ENCODE measurements at regions not wholly inside any gene's neighbourhood (a gene's known extent, or its start where the extent isn't known, plus 50 kb on each side); places are given as distances from the start of the nearest gene placed in this dataset.

DNA sequence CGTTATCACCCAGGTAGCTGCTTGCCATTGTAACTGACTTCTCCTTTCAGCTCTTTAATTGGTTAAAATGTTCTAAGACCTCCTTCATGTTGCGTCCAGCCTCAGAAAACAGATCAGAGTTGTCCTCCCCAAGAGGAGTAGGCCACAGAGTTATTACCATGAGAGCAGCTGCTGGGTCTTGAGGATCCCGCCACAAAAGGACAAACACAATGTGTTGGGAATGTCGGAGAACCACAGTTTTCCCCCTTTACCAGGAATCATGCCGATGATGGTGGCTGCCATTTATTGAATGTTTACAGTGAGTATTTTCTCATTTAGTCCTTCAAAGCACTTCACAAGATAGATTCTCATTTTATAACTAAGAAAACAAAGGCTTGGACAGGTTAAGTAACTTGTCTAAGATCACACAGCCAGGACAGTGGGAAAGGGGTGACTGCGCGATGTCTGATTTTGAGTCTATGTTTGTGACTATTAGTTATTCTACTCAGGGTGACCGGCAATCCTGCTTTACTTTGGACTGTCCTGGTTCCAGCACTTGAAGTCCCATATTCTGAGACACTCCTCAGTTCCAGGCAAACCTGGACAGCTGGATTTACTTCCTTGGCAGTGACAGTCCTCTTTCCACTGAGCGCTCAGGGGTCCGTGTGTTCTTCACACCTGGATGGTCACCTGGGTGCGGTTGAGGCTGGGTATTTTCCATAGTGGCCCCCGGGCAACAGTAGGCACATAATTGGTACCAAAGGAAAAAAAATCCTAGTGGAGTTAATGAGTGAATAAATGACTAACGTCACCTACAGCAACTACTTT lies 93.6 kb downstream of the LIPG start:
- DNase-seq: no peak

DNA sequence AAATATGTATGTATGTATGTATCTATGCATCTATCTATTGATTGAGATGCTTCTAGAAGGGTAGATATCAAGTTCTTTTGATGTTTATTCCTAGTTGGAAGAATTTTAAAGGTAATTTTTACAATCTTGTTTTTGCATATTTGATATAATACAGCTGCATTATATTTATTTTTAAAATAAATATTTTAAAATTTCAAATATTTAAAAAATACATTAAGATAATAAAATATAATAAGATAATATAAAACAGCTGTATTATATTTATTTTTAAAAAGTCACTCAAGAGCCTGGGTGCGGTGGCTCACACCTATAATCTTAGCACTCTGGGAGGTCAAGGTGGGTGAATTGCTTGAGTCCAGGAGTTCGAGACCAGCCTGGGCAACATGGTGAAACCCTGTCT lies 92.5 kb downstream of the LIPG start:
- DNase-seq: no peak

DNA sequence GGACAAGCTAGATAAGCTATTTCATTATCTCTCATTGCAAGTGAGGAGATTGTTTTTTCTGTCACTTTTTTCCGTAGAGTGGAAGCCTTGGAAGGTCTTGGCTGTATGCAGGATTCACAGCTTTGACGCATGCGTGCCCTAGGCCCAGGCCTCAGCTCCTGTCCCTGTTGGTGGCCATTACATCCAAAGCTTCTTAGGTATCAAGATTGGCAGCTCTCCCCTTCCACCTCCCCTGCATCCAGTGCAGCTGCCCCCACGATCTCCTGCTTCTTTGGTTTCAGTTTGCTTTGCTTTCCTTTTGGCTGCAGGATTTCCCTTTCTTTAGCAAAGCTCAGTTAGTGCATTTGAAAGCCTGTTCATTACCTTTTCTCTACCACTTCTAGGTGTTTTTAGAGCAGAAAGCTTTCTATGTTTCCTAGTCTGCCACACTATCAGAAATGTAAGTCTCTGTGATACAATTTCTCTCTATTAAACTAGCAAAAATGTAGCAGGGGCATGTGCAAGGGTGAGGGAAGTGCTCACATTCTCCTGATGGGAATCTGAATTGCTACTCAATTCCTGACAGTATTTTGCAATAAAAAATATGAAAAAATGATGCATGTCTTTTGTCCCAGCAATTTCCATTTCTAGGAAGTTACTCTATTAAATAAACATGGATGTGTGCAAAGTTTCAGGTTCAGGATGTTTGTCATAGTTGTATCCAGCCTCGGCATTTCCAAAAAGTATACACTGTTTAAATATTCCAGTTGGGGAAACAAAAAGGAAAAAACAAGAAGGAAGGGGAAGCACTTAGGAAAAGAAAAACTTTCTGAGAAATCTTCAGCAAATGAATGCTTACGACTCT lies 91.2 kb downstream of the LIPG start:
- no peak for DNase-seq

DNA sequence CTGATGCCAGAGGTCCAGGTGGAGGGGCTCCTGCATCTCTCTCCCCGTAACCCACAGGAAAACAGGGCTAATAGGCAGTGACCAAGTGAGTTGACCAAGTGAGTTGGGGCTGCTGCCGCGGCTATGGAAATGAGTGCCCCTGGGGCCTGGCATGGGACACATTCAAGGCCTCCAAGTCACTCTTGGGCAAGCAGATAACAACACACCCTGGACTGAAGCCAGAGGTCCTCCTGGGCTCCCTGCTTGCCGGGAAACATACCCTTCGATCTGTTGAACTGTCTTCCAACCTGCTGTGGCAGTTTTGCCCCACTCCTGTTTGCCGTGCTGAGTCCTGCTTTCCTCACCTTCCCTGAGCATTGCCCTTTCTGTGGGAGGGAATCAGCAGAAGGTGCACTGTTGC lies 89.2 kb downstream of the LIPG start:
- no peak for DNase-seq

DNA sequence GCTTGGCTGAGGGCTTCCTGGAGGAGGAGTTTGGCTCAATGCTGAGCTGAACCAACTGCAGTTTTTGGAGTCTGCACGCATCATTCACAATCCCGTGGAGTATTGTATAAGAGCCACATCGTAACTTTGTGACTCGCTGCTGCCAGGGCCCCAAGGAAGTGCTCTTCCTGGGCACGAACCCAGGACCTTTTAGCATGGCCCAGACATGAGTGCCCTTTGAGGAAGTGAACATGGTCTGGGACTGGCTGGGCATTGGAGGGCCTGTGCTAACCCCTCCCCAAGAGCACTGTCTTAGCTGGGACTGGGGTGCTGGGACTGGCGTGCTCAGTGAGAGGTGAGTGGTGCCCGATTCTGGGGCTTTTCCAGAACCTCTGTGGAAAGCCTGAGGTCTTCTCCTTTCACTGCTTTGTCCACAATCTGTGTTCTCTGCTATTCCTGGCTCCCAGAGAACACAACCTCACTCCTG lies 88.6 kb downstream of the LIPG start:
- DNase-seq: no peak

DNA sequence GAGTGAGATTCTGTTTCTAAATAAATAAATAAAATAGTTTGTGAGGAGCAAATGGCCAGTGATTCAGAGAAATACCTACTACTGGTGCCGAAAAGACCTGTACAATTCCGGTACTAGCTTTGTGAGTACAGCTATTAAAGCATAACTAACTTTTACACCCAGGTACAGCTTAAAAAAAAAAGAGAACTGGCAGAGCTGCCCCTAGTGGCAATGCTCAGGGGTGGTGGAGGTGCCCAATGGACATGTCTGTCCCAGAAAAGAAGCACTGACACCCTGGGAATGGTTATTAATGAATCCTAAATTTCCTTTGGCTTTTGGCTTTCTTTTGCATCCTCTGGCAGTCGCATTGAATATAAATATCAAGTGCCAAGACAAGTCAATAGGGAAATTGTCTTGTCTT lies 87.0 kb downstream of the LIPG start:
- DNase-seq: no peak

Data from CD4-positive, alpha-beta T cell treated with Interleukin-4 for 4 hours (primary cell).